Keratinocyte (primary cell): ENCODE measurements at regions not wholly inside any gene's neighbourhood (a gene's known extent, or its start where the extent isn't known, plus 50 kb on each side); places are given as distances from the start of the nearest gene placed in this dataset.

Experiments
- DNase-seq: peaks from one replicate; pipeline ENCODE4 v3.0.0-alpha.2; 2011; ENCODE audit warnings: low read depth, missing footprints, low spot score
- FAIRE-seq: peaks from 2 replicates; lab custom pipeline; 2011; peaks lifted over from hg19 to GRCh38; lab: Jason Lieb, UNC
- H2AFZ ChIP-seq: 2 replicates; pipeline ENCODE4 v1.6.0; 2012; ENCODE audit warnings: low read length, control low read depth, inconsistent platforms; ENCODE audit not compliant: control insufficient read depth
- H3K27ac ChIP-seq: 2 replicates; pipeline ENCODE4 v1.5.1; 2011; ENCODE audit warnings: low read length; ENCODE audit not compliant: control insufficient read depth, insufficient read depth
- H3K27me3 ChIP-seq: 3 replicates; pipeline ENCODE4 v1.6.0; 2011; ENCODE audit warnings: low read length; ENCODE audit not compliant: control insufficient read depth, insufficient read depth; ENCODE audit errors: extremely low read depth
- H3K36me3 ChIP-seq, 2 experiments: 2 replicates in 1 of 2; 3 replicates in 1 of 2; pipeline ENCODE4 v1.5.1; 2011; ENCODE audit warnings: low read length in 2 of 2, mild to moderate bottlenecking in 1 of 2; ENCODE audit not compliant: control insufficient read depth in 2 of 2, insufficient read depth in 2 of 2; ENCODE audit errors: extremely low read depth in 1 of 2
- H3K4me1 ChIP-seq: 3 replicates; pipeline ENCODE4 v1.5.1; 2011; ENCODE audit warnings: low read length; ENCODE audit not compliant: control insufficient read depth, insufficient read depth; ENCODE audit errors: extremely low read depth
- H3K4me2 ChIP-seq: 3 replicates; pipeline ENCODE4 v1.6.0; 2011; ENCODE audit warnings: low read depth, low read length; ENCODE audit not compliant: control insufficient read depth, insufficient read depth; ENCODE audit errors: extremely low read depth
- H3K4me3 ChIP-seq, 3 experiments: fragments of 200-600 bp in 1 of 3; sonication (generic) in 1 of 3; 2 replicates in 2 of 3; 3 replicates in 1 of 3; pipeline ENCODE4 v1.5.1; 2011 to 2016; ENCODE audit warnings: low read length in 3 of 3, mild to moderate bottlenecking in 3 of 3, control low read depth in 2 of 3, inconsistent platforms in 1 of 3, low read depth in 1 of 3, mixed read lengths in 1 of 3, mixed run types in 1 of 3, moderate library complexity in 1 of 3; ENCODE audit not compliant: control insufficient read depth in 2 of 3, insufficient read depth in 2 of 3; ENCODE audit errors: extremely low read depth in 1 of 3
- H3K79me2 ChIP-seq: 2 replicates; pipeline ENCODE4 v1.6.0; 2012; ENCODE audit warnings: low read length; ENCODE audit not compliant: control insufficient read depth, insufficient read depth
- H3K9ac ChIP-seq: 3 replicates; pipeline ENCODE4 v1.6.0; 2011; ENCODE audit warnings: low read length; ENCODE audit not compliant: control insufficient read depth, insufficient read depth; ENCODE audit errors: extremely low read depth
- H3K9me1 ChIP-seq: 3 replicates; pipeline ENCODE4 v1.6.0; 2011; ENCODE audit warnings: low read length; ENCODE audit not compliant: control insufficient read depth, insufficient read depth; ENCODE audit errors: extremely low read depth
- H3K9me3 ChIP-seq: 2 replicates; pipeline ENCODE4 v1.5.1; 2012; ENCODE audit warnings: low read depth, low read length; ENCODE audit not compliant: control insufficient read depth
- H4K20me1 ChIP-seq: 3 replicates; pipeline ENCODE4 v1.6.0; 2011; ENCODE audit warnings: low read length; ENCODE audit not compliant: control insufficient read depth, insufficient read depth; ENCODE audit errors: extremely low read depth
- EZH2 ChIP-seq: IDR thresholded peaks from one replicate; pipeline ENCODE4 v1.6.1; 2012; ENCODE audit warnings: inconsistent platforms, mild to moderate bottlenecking, low read length, moderate library complexity
- dilution Hi-C: fragments of 300-500 bp; cut with MboI; formaldehyde crosslinking; loops from one replicate; pipeline ENCODE4 v1.7.0; 2020; ENCODE audit warnings: low sequenced_read_pairs; ENCODE audit not compliant: extremely low pct_ligation_motif_present
- TF ChIP-seq, protein P1 (sequence below), 3 experiments: IDR thresholded peaks in 1 of 3; conservative IDR thresholded peaks in 1 of 3; optimal IDR thresholded peaks in 1 of 3; 2 replicates in 2 of 3; 3 replicates in 1 of 3; pipeline versions ENCODE3 to v1.5.1; 2011; ENCODE audit warnings: low read length in 3 of 3, mild to moderate bottlenecking in 3 of 3, moderate library complexity in 2 of 3, control low read depth in 1 of 3, inconsistent platforms in 1 of 3; ENCODE audit not compliant: insufficient read depth in 2 of 3; ENCODE audit errors: extremely low read depth in 1 of 3

DNA sequence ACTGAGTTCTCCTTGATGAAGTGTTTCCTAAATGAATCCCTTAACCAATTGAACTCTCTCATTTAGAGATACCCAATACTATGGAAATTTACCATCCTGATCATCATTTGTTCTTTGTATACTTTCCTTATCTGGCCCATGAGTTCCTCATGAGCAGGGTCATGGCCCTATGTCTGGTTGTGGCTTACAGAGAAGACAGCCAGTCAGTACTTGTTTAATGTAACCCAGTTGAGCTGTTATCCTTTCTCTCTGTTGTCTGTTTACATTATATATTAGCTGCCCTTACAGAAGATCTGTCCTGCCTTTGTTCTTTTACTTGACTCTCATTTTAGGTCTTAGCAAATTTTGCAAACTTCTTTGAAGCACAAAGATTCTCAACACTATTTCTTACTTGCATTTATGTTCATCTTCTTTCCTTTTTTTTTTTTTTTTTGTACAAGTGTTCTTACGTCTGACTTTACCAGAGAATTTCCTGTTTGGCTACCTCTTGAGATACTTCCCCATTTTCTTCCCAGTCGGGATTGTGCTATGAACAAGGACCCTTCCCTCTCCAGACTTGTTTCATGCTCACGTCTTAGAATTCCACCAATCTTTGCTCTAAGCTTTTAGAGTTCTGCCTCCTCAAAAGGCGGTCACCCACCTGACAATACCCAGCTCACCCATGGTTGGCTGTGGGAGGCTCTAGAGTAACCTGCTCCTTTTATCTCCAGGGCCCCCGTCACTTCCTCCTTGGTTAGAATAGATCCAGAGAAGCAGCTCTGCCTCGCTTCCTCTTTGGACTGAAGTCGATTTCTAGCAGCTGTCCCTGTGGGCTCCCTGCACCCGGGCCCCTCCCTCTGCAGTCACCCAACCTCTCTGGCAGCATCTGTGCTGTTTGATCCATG, 53.6 kb upstream of the RUNX1 start:
- Histone ChIP-seq H3K9ac (no peak overlapping the region), H3K9me1 (no peaks in the 10 kb centered on the region), H3K9me3 (no peaks in the 10 kb centered on the region), H3K4me1 (no peaks in the 10 kb centered on the region), H3K79me2 (no peaks in the 10 kb centered on the region), H3K4me3 (no peak overlapping the region), H3K27ac (no peak overlapping the region), H3K4me2 (no peak overlapping the region), H2AFZ (no peak overlapping the region), H3K27me3 (no peaks in the 10 kb centered on the region), H4K20me1 (no peaks in the 10 kb centered on the region), H3K36me3 (no peaks in the 10 kb centered on the region)
- no peak for TF ChIP-seq EZH2
- TF ChIP-seq, protein P1, sequence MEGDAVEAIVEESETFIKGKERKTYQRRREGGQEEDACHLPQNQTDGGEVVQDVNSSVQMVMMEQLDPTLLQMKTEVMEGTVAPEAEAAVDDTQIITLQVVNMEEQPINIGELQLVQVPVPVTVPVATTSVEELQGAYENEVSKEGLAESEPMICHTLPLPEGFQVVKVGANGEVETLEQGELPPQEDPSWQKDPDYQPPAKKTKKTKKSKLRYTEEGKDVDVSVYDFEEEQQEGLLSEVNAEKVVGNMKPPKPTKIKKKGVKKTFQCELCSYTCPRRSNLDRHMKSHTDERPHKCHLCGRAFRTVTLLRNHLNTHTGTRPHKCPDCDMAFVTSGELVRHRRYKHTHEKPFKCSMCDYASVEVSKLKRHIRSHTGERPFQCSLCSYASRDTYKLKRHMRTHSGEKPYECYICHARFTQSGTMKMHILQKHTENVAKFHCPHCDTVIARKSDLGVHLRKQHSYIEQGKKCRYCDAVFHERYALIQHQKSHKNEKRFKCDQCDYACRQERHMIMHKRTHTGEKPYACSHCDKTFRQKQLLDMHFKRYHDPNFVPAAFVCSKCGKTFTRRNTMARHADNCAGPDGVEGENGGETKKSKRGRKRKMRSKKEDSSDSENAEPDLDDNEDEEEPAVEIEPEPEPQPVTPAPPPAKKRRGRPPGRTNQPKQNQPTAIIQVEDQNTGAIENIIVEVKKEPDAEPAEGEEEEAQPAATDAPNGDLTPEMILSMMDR (optimal IDR thresholded peaks at IDR 0.05 in 1 of 3, IDR thresholded peaks at IDR 0.05 in 1 of 3, conservative IDR thresholded peaks at IDR 0.05 in 1 of 3; ENCODE audit: extremely low read depth in 1 of 3, insufficient read depth in 2 of 3, low read length in 3 of 3), result no peak
- DNase-seq (no peak), FAIRE-seq (peak; percentile 13)
- dilution Hi-C loops, result no loop called here

DNA sequence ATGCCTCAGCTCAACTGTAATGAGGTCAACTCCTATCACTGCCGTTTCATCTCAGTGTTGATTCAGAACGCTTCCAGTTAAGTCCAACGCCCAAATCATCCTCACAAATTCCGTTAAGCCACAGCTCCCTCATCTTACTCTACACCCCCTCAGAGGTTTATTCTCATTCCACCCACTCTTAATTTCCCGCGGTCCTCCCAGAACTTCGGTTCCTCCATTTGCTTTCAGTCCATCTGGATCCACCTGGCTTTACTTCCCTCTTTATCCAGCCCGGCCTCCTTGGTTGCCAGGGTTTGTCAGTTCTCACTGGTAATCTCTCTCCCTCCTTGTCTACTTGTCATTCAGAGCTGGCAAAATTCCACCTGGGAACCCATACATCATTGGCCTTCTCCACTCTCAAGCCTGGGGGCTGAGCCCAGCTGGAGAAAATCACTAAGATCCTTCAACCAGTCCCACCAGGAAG, 51.3 kb upstream of the RUNX1 start:
- Histone ChIP-seq H3K4me2 (no peak overlapping the region), H3K9me3 (no peaks in the 10 kb centered on the region), H3K27me3 (no peaks in the 10 kb centered on the region), H3K9ac (no peak overlapping the region), H3K4me3 (no peak overlapping the region), H3K9me1 (no peaks in the 10 kb centered on the region), H2AFZ (no peak overlapping the region), H3K4me1 (no peaks in the 10 kb centered on the region), H3K79me2 (no peaks in the 10 kb centered on the region), H3K27ac (no peak overlapping the region), H4K20me1 (no peaks in the 10 kb centered on the region), H3K36me3 (no peaks in the 10 kb centered on the region)
- dilution Hi-C loops, result no loop called here
- FAIRE-seq (no peak), DNase-seq (no peak)
- TF ChIP-seq EZH2, result no peak
- TF ChIP-seq, protein P1 (optimal IDR thresholded peaks at IDR 0.05 in 1 of 3, IDR thresholded peaks at IDR 0.05 in 1 of 3, conservative IDR thresholded peaks at IDR 0.05 in 1 of 3; ENCODE audit: extremely low read depth in 1 of 3, insufficient read depth in 2 of 3, low read length in 3 of 3), result no peak
